GM23248 (cell line): ENCODE measurements at regions not wholly inside any gene's neighbourhood (a gene's known extent, or its start where the extent isn't known, plus 50 kb on each side); places are given as distances from the start of the nearest gene placed in this dataset.

Experiments used
- DNase-seq: peaks from one replicate; pipeline ENCODE4 v3.0.0-alpha.2; 2015
- H2AFZ ChIP-seq: fragments of 200-600 bp; sonication (generic); 2 replicates; pipeline ENCODE4 v1.6.1; 2016; ENCODE audit warnings: antibody characterized with exemption
- H3F3A ChIP-seq: fragments of 200-600 bp; sonication (generic); 2 replicates; pipeline ENCODE4 v1.6.1; 2016; ENCODE audit warnings: mild to moderate bottlenecking, antibody characterized with exemption, mixed run types; ENCODE audit not compliant: insufficient read depth
- H3K27ac ChIP-seq: fragments of 200-600 bp; sonication (generic); 2 replicates; pipeline ENCODE4 v1.5.1; 2016; ENCODE audit warnings: mild to moderate bottlenecking
- H3K27me3 ChIP-seq: fragments of 200-600 bp; sonication (generic); replicated peaks from 2 replicates; pipeline ENCODE4 v1.6.1; 2016; ENCODE audit warnings: mild to moderate bottlenecking; ENCODE audit not compliant: insufficient read depth
- H3K36me3 ChIP-seq: fragments of 200-600 bp; sonication (generic); 2 replicates; pipeline ENCODE4 v1.6.1; 2016; ENCODE audit warnings: low read depth, mild to moderate bottlenecking
- H3K4me1 ChIP-seq: fragments of 200-600 bp; sonication (generic); 2 replicates; pipeline ENCODE4 v1.6.1; 2016; ENCODE audit warnings: mild to moderate bottlenecking; ENCODE audit not compliant: insufficient read depth
- H3K4me2 ChIP-seq: fragments of 200-600 bp; sonication (generic); one replicate; pipeline ENCODE4 v1.6.1; 2016; ENCODE audit warnings: mild to moderate bottlenecking; ENCODE audit not compliant: unreplicated experiment
- H3K4me3 ChIP-seq: fragments of 200-600 bp; sonication (generic); 2 replicates; pipeline ENCODE4 v1.5.1; 2016; ENCODE audit warnings: mild to moderate bottlenecking
- H3K79me2 ChIP-seq: fragments of 200-600 bp; sonication (generic); 2 replicates; pipeline ENCODE4 v1.6.1; 2016; ENCODE audit warnings: mild to moderate bottlenecking; ENCODE audit not compliant: insufficient read depth
- H3K9ac ChIP-seq: fragments of 200-600 bp; sonication (generic); 2 replicates; pipeline ENCODE4 v1.6.1; 2016; ENCODE audit warnings: mild to moderate bottlenecking
- H3K9me2 ChIP-seq: fragments of 200-600 bp; sonication (generic); 2 replicates; pipeline ENCODE4 v1.6.1; 2016; ENCODE audit warnings: mixed run types, mild to moderate bottlenecking, moderate library complexity; ENCODE audit not compliant: insufficient read depth
- H3K9me3 ChIP-seq: fragments of 200-600 bp; sonication (generic); one replicate; pipeline ENCODE4 v1.6.1; 2017; ENCODE audit warnings: low read depth
- H4K20me1 ChIP-seq: fragments of 200-600 bp; sonication (generic); 2 replicates; pipeline ENCODE4 v1.6.0; 2016; ENCODE audit not compliant: insufficient read depth
- EZH2 ChIP-seq: fragments of 200-600 bp; sonication (generic); IDR thresholded peaks from 2 replicates; pipeline ENCODE4 v1.6.1; 2018; ENCODE audit warnings: antibody characterized with exemption, mild to moderate bottlenecking; ENCODE audit not compliant: insufficient read depth, poor library complexity, severe bottlenecking
- EZH2phosphoT487 ChIP-seq: fragments of 200-600 bp; sonication (generic); IDR thresholded peaks from 2 replicates; pipeline ENCODE4 v1.6.1; 2018; ENCODE audit warnings: antibody characterized with exemption, moderate library complexity, mild to moderate bottlenecking, low read depth; ENCODE audit not compliant: insufficient read depth
- WGBS, 2 experiments: methylation state at CpG; one replicate each; pipeline ENCODE4 v1.1.6; 2015 to 2017; ENCODE audit warnings: low lambda C conversion rate in 2 of 2, low coverage in 1 of 2; ENCODE audit errors: missing lambda C conversion rate in 2 of 2; 5-methylcytosine and 5-hydroxymethylcytosine counted together
- in situ Hi-C: fragments of 300-500 bp; cut with MboI; formaldehyde crosslinking; loops from 2 replicates; pipeline ENCODE4 v1.15.0; 2020

- Histone ChIP-seq H3K9me3 (no peaks in the 10 kb centered on the region), H3K79me2 (no peaks in the 10 kb centered on the region), H3K27ac (no peak overlapping the region), H3K9me2 (no peaks in the 10 kb centered on the region), H3F3A (no peaks in the 10 kb centered on the region), H3K4me3 (no peak overlapping the region), H3K27me3 (no peaks in the 10 kb centered on the region), H3K4me1 (no peaks in the 10 kb centered on the region), H2AFZ (no peak overlapping the region), H4K20me1 (no peaks in the 10 kb centered on the region), H3K4me2 (no peak overlapping the region), H3K36me3 (no peaks in the 10 kb centered on the region), H3K9ac (no peak overlapping the region)
- in situ Hi-C loops, result no loop called here
- no peak for TF ChIP-seq EZH2
- no peak for TF ChIP-seq EZH2phosphoT487
- 74 to 76% methylated on average over 7 of the region's 7 CpGs for WGBS, 2 experiments
- no peak for DNase-seq
These were observed 671.0 kb upstream of the FZD8 start for GRCh38 chr10:36313142-36313541.

- H3K4me2 ChIP-seq, result no peak overlapping the region
- no peaks in the 10 kb centered on the region for H3F3A ChIP-seq
- no peak for DNase-seq
- no peaks in the 10 kb centered on the region for H3K9me2 ChIP-seq
- H3K4me1 ChIP-seq, result no peaks in the 10 kb centered on the region
- H3K9ac ChIP-seq, result no peak overlapping the region
- TF ChIP-seq EZH2, result no peak
- no peak for TF ChIP-seq EZH2phosphoT487
- H2AFZ ChIP-seq, result no peak overlapping the region
- H3K36me3 ChIP-seq, result no peaks in the 10 kb centered on the region
- no peaks in the 10 kb centered on the region for H3K27me3 ChIP-seq
- no peaks in the 10 kb centered on the region for H4K20me1 ChIP-seq
- H3K9me3 ChIP-seq, result no peaks in the 10 kb centered on the region
- H3K79me2 ChIP-seq, result no peaks in the 10 kb centered on the region
- in situ Hi-C loops, result no loop called here
- H3K27ac ChIP-seq, result no peak overlapping the region
- no peak overlapping the region for H3K4me3 ChIP-seq
These were observed 661.8 kb upstream of the FZD8 start for GRCh38 chr10:36303896-36304295.

GRCh38 chr10:36302086-36302485, 660.0 kb upstream of the FZD8 start:
- DNase-seq, result no peak
- H3K27me3 ChIP-seq, result no peaks in the 10 kb centered on the region
- TF ChIP-seq EZH2 (no peak), EZH2phosphoT487 (no peak)
- H3K4me3 ChIP-seq, result no peak overlapping the region
- 89 to 98% methylated on average over 2 of the region's 2 CpGs for WGBS, 2 experiments
- no peaks in the 10 kb centered on the region for H3K9me2 ChIP-seq
- no peak overlapping the region for H2AFZ ChIP-seq
- H3K27ac ChIP-seq, result no peak overlapping the region
- H3K4me1 ChIP-seq, result no peaks in the 10 kb centered on the region
- H3K36me3 ChIP-seq, result no peaks in the 10 kb centered on the region
- no peak overlapping the region for H3K4me2 ChIP-seq
- no peaks in the 10 kb centered on the region for H4K20me1 ChIP-seq
- H3K9ac ChIP-seq, result no peak overlapping the region
- no peaks in the 10 kb centered on the region for H3F3A ChIP-seq
- in situ Hi-C loops, result no loop called here
- H3K9me3 ChIP-seq, result no peaks in the 10 kb centered on the region
- no peaks in the 10 kb centered on the region for H3K79me2 ChIP-seq

GRCh38 chr10:36301539-36301938, 659.4 kb upstream of the FZD8 start:
- H3F3A ChIP-seq, result no peaks in the 10 kb centered on the region
- in situ Hi-C loops, result no loop called here
- H3K4me2 ChIP-seq, result no peak overlapping the region
- no peak overlapping the region for H3K4me3 ChIP-seq
- TF ChIP-seq EZH2 (no peak), EZH2phosphoT487 (no peak)
- no peaks in the 10 kb centered on the region for H3K9me3 ChIP-seq
- no peak overlapping the region for H2AFZ ChIP-seq
- H3K27me3 ChIP-seq, result no peaks in the 10 kb centered on the region
- WGBS, 2 experiments, result 84 to 85% methylated on average over 1 of the region's 1 CpG
- no peaks in the 10 kb centered on the region for H3K79me2 ChIP-seq
- no peak overlapping the region for H3K9ac ChIP-seq
- no peak for DNase-seq
- no peaks in the 10 kb centered on the region for H3K9me2 ChIP-seq
- no peaks in the 10 kb centered on the region for H3K4me1 ChIP-seq
- H4K20me1 ChIP-seq, result no peaks in the 10 kb centered on the region
- no peak overlapping the region for H3K27ac ChIP-seq
- H3K36me3 ChIP-seq, result no peaks in the 10 kb centered on the region

GRCh38 chr10:36301139-36301538, 659.0 kb upstream of the FZD8 start:
- TF ChIP-seq EZH2 (no peak), EZH2phosphoT487 (no peak)
- H3K36me3 ChIP-seq, result no peaks in the 10 kb centered on the region
- no peaks in the 10 kb centered on the region for H3K27me3 ChIP-seq
- no peak for DNase-seq
- no peaks in the 10 kb centered on the region for H3K9me3 ChIP-seq
- H3K4me3 ChIP-seq, result no peak overlapping the region
- no peaks in the 10 kb centered on the region for H3K4me1 ChIP-seq
- no peak overlapping the region for H3K4me2 ChIP-seq
- no peaks in the 10 kb centered on the region for H3K79me2 ChIP-seq
- no peak overlapping the region for H2AFZ ChIP-seq
- H3F3A ChIP-seq, result no peaks in the 10 kb centered on the region
- WGBS, 2 experiments, result 88 to 94% methylated on average over 2 of the region's 2 CpGs
- H3K9me2 ChIP-seq, result no peaks in the 10 kb centered on the region
- H3K27ac ChIP-seq, result no peak overlapping the region
- no peak overlapping the region for H3K9ac ChIP-seq
- no peaks in the 10 kb centered on the region for H4K20me1 ChIP-seq
- in situ Hi-C loops, result no loop called here
